ENCODE measurements at regions not wholly inside any gene's neighbourhood (a gene's known extent, or its start where the extent isn't known, plus 50 kb on each side); places are given as distances from the start of the nearest gene placed in this dataset.

- no peak for DNase-seq
These were observed 50.6 kb upstream of the JAZF1 start for GRCh38 chr7:28231176-28231575.

- no peak for DNase-seq
These were observed 56.0 kb upstream of the JAZF1 start for GRCh38 chr7:28236560-28236959.

- no peak for DNase-seq
These were observed 56.8 kb upstream of the JAZF1 start for GRCh38 chr7:28237363-28237762.

- no peak for DNase-seq
These were observed 59.2 kb upstream of the JAZF1 start for GRCh38 chr7:28239823-28240204.

DNA sequence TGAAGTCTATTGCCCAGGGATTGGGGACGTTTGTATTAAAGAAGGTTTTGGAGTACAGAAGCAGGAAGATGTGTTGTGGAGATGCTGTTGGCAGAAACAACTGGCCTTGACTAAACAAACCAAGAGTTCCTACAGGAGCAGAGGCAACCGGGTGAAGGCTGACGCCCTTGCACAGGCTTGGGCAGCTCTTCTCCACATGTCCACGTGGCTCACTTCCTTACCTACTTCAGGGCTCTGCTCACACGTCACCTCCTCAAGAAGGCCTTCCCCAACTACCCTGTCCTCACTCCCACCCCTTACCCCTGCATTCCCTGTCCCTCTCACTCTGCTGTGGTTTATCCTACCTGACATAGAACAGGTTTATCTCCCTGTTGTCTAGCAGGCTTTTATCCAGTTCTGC is 59.9 kb upstream of the JAZF1 start:
- no peak for DNase-seq

DNA sequence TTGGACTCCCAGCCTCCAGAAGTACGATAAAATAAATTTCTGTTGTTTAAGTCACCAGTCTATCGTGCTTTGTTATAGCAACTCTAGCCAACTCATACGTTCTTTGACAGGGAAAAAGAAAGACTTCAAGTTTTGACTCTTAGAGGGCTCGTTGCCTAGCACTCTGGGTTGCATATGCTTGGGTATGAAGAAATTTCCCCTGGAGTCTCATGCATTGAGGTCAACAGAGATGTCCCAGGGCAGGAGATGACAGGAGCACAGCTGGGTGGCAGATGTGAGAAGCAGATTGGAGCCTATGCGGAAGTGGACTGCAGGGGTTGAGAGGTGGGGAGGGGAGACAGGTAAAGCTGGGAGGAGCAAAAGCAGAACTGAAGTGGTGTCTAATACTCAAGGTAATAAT is 63.3 kb upstream of the JAZF1 start:
- DNase-seq = no peak

DNA sequence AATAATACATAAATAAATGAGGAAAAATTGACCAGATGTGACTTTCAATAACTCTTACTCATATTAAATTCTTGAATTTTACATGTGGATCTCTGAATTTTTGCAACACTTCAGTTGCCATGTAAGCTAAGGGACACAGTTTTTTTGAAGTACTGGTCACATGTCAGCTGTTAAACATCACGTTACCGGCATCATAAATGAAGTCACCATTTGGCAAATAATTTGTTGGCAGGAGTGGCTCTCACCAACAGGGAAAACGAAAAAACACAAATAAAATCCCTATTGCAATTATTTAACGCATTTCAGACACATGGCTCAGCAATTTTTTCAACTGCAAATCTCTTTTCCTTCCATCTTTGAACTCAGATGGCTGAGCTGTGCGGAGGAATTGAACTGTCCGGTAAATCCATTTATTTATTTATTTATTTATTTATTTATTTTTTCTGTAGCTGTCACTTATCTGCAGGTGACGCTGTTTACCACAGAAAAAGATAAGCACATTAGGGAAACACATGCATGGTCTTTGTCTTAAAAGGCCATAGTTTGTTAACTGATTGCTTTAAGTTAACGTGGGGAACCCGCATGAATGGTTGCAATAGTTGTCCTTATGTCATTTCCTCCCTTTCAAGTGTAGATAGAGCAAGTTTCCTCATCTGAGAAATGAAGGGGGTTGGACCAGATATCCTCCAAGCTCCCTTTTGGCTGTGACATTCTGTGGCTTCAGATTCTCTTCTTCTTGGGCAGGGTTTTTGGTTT is 64.7 kb upstream of the JAZF1 start:
- DNase-seq = no peak

GRCh38 chr7:28246921-28247461 is 66.4 kb upstream of the JAZF1 start:
- DNase-seq = no peak

GRCh38 chr7:28258240-28258639 is 77.6 kb upstream of the JAZF1 start:
- DNase-seq = no peak

GRCh38 chr7:28260969-28261368 is 80.4 kb upstream of the JAZF1 start:
- no peak for DNase-seq

DNA sequence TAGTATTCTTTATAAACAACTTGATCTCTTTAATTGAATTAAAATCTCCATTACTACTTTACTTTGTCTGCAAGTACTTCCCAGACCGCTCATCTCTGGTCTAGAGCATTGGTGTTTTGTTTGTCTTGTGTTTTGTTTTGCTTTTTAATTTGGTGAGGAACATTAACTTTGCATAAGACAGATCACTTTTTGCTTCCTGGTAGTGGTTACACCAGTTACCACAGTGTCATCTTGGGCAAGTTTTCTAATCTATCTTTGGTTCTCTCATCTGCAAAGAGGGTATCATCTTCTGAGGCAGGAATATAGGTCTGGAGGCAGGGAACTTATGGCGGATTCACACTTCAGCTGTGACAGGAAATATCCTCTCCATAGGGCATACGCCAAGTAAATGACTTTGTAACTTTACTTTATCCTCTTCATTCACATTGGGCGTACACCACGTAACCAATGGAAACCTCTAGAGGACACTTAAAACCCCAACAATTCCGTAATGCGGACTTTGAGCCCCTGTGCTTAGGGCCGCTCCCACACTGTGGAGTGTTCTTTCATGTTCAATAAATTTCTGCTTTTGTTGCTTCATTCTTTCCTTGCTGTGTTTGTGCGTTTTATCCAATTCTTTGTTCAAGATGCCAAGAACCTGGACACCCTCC is 83.2 kb upstream of the JAZF1 start:
- no peak for DNase-seq

GRCh38 chr7:28266402-28266801 is 85.8 kb upstream of the JAZF1 start:
- no peak for DNase-seq

DNA sequence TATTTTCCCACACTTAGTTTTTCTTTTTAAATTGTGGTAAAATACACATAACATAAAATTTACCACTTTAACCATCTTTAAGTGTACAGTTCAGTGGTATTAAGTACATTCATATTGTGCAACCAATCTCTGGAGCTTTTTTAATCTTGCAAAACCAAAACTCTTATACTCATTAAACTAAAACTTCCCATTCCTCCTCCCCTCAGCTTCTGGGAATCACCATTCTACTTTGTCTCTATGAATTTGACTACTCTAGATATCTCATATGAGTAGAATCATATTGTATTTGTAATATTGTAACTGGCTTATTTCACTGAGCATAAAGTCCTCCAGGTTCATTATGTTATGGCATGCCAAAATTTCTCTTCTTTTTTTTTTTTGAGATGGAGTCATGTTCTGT is 86.4 kb upstream of the JAZF1 start:
- DNase-seq = no peak

- no peak for DNase-seq
These were observed 89.2 kb upstream of the JAZF1 start for GRCh38 chr7:28269700-28270361.

DNA sequence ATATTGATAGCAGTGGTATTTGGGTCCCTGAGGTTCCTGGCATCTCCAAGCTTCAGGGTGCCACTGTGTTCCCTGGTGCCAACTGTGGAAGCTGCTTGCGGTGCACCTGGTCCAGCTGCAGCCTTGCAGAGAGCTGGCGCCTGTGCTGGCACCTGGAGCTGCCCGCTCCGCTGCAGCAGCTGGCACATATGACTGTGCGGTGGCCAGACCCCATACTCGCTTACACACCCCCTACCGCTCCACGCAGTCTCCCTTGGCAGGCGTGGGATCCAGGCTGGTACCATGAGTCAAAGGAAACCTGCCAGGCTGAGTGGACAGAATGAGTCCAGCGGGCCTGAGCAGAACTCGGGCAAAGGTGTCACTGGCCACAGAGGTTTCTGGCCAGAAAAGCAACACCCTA is 89.9 kb upstream of the JAZF1 start:
- no peak for DNase-seq

DNA sequence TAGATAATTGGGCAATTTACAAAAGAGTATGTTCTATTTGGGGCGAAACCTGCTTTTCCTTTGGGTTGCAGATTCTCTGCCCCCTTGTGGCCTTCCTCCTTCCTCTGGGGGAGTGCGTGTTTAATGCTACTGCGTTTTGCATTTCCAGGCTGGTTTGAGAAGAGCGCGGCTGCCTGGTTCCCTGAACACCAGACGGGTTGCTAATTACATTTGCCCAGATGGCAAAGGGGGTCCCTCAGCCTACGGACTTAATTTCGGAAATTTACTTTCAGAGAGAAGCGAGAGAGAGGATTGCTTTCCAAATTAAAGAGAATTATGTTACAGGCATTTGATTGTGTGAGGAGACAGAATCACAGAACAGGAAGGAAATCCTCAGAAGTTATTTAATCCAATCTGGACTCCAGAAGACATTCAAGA is 91.9 kb upstream of the JAZF1 start:
- no peak for DNase-seq

- DNase-seq = no peak
These were observed 95.7 kb upstream of the JAZF1 start for GRCh38 chr7:28276298-28276697.

DNA sequence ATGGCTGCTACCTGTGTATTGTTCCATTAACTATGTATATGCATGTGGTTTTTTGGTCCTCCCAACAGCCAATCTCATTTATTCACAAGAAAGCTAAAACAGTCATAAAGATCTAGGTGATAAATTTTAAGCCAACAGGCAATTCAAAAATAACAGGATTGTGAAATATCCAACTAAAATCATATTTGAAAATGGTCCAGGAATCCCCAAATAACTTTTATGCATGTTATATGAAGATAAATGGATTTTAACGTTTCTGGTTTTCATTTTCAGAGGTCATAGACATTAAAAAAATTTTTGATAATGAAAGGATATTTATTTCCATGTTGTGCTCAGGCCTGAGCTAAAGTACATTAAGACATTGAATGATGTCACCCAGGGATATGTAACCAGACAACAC is 96.8 kb upstream of the JAZF1 start:
- DNase-seq = no peak

DNA sequence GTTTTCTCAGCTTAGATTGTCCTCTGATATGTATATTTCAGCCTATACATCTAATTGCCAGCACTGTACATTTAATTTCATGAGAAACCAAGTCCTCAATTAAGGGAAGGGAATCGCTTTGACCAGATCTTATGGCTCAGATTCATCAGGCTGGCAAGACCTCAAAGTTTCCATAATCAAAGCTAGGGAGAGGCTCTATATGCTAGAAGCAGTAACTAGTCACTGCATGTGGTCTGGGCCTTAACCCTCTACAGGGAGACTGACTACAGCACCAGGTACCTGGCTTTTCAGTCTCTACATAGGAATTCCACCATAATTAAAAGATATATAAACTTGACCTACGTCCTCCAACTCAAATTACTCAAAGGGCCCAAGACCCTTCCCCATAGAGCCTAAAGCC is 97.4 kb upstream of the JAZF1 start:
- no peak for DNase-seq

GRCh38 chr7:28280516-28280915 is 99.9 kb upstream of the JAZF1 start:
- no peak for DNase-seq

DNA sequence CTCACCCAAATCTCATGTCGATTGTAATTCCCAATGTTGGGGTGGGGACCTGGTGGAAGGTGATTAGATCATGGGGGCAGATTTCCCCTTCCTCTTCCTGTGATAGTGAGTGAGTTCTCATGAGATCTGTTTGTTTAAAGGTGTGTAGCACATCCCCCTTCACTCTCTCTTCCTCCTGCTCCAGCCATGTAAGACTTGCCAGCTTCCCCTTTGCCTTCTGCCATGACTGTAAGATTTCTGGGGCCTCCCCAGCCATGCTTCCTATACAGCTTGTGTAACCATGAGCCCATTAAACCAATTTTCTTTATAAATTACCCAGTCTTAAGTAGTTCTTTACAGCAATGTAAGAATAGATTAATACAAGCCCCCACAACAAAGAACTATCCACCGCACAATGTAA is 109.9 kb upstream of the JAZF1 start:
- DNase-seq = no peak

- DNase-seq = no peak
These were observed 111.0 kb upstream of the JAZF1 start for GRCh38 chr7:28291559-28291958.

DNA sequence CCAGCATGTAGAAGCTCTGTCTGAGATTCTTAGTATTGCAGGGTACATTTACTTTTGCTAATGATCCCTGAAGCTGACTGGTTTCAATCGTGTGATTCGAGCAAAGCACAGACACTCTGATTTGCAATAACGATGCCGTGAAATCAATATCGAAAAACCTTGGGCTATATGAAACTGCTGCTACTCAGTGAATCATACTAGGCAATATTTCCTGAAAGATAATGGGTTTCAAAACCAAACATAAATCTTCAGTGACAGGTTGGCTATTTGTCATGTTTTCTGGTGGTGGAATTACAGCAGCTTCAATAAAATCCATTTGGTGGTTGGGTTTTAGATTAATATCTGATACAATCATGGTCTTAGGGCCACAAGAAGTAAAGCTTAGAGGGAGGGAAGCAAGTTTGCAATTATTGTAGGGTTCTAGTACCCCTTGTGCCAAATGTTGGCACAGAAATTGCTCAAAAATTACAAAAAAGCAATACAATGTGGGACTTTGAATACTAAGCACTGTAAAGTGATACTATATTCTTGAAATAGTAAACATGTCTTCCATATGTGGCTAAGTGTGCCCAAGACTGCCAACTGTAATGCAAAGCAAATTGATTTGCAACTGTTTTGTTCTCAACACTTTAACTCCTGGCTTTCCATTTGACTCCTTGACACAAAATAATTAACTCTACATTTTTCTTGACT is 112.4 kb upstream of the JAZF1 start:
- DNase-seq = no peak

- no peak for DNase-seq
These were observed 112.9 kb upstream of the JAZF1 start for GRCh38 chr7:28293527-28293835.
